RKO (cell line): ENCODE measurements at regions not wholly inside any gene's neighbourhood (a gene's known extent, or its start where the extent isn't known, plus 50 kb on each side); places are given as distances from the start of the nearest gene placed in this dataset.
"Not testable (repeated sequence)": the region's sequence is repeated elsewhere in the genome, so short reads cannot be mapped to it uniquely, and the experiment has no call there.

Experiments used
- DNase-seq: peaks from one replicate; pipeline ENCODE4 v3.0.0-alpha.2; 2016; ENCODE audit warnings: low spot score

DNA sequence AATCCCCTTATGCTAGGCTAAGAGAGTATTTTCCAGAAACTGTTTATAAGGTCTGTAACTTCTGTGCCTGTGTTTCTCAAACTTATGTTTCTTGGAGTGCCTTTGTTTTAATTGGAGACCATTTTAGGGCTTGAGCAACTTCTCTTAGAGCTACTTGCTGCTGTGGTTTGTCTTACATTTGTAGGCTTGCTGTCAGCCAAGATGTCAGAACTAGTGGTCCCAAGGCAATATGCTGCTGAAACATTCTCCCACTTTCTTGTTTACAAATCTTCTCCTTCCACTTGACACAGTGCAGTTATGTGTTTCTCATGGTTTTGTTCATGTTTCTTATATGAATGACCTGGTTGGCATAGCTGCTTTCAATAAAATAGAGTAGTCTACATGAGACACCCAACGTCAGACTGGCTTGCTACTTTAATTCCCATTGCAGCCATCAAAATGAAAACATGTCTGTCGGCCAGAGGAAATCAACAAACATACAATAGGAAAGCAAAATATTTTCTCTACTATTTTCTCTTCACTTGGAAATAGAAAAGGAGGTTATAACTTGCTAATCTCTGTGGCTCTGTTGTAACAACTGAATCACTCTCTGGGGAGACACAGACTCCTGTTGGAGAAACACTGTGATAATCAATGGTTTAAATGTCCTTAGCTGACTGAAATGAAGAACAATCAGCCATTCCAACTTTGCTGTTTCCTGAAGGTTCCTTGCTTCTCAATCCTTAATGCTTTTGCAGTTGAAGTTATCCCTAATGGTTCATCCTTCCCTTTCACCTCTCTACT lies 426.4 kb downstream of the PDGFC start:
- no peak for DNase-seq

DNA sequence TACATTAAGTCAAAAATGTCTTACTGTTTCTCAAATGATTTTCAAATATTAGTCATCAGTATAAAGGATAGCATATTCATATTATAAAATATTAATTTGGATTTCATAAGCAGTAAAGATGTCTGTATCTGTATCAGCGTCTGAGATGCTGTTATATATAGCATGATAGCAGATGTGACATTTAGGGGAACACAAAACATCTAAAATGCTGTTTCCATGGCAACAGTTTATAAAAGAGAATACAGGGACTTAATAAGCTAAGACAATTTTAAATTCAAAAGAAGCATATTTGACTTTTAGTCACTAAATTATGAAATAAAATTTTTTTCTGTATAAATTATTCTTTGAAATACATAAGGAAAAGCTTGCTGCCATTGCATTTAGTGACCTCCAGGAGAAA lies 432.2 kb downstream of the PDGFC start:
- no peak for DNase-seq

DNA sequence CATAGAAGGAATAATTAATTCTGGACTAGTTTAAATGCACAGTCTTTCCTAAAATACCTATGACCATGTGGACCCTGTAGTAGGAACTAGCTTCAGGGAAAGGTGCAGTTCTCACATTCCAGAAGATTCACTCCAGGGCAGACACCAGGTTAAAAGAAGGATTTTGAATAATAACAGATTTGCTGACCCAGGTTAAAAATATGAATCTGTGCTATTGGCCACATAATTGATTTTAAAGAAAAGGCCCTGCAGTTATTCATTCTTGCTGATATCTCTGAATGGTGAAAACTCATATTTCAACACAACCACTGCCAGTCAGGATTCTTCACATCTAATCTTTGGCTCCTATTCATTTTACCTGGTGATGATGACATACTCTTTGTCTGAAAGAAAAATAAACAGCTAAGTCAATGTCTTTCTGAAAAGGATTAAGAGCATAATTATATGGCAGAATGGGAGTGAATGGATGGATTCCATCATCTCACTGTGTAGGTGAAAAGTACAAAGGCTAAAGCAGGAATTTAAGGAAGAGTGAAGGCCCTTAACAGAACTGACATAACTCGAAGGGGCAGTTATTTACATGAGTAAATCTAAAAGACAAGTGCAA lies 432.8 kb downstream of the PDGFC start:
- no peak for DNase-seq

DNA sequence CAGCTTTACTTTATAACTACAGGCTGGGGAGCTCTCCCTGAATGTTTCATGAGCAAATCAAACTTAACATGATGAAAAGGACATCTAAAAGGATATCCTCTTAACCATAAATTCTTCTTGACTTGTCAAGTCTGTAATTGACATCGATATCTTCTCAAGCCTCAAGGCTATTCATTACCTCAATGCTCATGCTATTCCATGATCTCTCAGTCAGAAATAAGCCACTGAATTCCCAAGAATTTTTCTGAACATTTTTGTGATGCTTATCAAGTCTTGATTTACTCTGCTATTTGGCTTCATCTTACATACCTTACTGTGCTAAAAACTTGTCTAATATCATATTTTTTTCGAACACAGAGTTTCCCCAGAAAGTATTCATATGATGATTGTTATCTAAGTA lies 433.4 kb downstream of the PDGFC start:
- no peak for DNase-seq

DNA sequence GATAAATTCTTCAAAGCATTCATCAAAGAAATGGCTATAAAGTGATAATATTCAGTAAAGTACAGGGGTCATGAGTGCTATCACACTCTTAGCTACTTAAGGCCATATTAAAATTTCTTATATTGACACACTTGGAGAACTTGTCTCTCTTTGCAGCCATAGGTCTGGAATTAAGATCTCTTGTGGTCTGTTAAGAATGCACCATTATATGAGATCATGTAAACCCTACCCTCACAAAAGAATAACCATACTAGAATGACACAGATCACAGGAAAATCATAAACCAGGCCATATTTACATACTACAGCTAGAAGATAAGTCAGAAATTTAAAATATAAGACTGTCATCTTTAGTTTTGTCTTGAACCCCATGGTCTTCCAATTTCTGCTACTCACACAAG lies 434.3 kb downstream of the PDGFC start:
- no peak for DNase-seq

DNA sequence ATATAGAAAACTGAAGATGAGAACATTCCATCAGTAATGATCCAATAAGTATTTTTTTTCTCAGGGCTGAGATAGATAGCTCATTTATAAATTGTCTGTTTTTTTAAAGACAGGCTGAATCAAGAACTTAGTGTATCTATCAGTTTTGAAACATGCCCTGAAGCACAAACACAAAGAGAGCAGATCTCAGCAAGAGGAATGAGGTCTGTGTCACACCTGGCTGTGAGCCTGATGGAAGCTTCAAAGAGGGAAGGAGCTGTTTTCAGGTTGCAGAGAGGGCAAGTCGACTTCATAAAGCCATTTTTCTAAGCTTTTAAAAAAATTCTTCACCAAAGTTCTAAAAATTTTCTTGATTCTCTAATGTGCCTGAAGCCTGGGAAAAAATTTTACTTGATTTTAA lies 434.9 kb downstream of the PDGFC start:
- DNase-seq, result no peak

DNA sequence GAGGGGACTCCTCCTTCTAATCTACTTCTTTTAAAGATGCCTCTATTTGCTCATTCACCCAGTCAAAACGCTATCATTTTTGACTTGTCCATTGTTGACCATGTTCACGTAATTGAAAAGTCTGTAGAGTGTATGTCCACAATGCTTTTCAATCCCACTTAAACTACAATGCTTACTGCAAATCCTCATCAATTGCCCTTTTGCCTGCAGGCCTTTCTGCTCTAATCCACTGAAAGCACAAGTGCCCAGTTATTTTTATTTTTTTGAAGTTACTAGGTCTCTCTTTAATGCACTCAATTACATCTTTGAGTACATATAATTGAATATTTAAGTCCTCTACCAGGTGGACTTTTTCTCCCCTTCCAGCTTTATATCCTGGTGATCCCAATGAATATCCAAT lies 437.4 kb downstream of the PDGFC start:
- DNase-seq, result no peak

DNA sequence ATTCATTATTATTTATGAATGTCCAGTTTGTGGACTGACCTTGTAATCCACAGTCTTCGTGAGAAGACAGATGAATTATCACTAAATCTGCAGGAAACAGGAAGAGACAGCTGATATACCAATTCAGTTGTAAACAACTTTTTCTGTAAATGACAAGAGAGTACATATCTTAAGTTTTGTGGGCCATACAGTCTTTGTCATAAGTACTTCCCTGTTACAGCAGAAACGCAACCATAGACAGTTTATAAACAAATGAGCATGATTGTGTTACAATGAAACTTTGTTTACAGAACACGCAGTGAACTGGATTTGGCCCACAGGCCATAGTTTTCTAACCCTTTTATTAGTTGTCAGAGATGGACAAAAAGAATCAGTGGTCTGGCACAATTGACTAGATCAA lies 443.4 kb downstream of the PDGFC start:
- DNase-seq, result no peak

DNA sequence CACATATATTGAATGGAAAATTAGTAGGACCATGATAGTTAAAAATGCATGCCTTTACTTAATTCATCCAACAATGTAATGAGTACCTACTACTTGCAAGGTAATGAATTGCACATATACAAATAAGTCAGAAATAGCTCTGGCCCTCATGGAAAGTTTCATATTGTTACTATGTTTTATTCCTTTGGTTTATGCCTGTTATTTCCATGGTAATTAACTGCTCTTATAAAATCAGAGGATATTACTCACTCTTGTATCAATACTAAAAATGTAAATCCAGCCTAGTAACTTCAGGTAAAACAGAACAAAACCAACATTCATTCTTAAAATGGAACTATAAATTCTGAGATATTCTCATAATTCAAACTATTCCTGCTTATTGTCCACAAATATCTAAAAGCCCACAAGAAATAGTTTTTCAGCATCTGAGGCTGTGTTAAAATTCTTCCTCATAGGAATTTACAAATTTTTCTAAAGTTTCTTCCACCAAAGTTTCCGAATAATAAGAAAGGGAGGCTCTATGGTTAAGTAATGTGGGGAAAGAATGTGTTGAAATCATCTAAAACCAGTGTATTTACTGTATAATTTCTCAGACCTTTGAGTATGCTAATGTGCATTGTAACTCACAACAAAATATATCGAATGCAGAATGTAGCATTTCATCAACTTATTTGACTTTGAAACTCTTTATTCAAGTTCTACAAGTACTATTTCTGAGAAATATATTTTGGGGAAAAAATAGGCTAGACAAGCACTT lies 444.2 kb downstream of the PDGFC start:
- no peak for DNase-seq

DNA sequence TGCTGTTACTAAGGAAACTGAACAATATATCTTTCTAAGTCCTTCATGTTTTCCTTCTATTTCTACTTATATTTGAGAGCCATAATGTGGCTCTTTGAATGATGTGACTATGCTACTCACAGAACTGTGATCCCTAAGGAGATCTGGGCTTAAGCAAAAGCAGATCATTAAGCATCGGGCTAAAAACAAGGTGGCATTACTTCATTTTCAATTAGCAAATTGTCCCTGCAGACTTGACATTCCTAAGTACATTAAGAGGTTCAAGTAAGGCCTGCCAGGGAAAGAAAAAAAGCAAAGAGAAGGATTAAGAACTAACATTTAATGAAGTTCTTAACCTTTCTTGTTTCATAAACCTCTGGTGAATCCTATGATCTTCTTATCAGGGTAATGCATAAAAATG lies 447.6 kb downstream of the PDGFC start:
- DNase-seq, result no peak

DNA sequence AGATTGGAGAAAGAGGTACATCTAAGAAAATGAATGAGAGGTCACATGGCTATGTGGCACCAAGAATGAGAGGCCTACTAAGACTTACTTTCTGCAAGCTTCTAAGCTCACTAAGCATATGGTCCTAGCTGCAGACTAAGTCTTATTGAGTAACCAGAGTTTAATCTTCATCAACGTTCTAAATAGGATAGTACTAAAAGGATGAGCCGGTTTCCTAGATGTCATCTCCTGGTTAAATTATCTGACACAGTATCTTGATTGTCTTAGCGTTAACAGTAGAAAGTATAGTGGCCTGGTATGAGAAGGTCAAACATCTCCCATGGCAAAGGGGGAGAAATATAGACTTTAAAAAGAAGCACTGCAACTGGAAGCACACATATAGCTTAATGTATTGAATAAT lies 448.1 kb downstream of the PDGFC start:
- DNase-seq, result no peak

DNA sequence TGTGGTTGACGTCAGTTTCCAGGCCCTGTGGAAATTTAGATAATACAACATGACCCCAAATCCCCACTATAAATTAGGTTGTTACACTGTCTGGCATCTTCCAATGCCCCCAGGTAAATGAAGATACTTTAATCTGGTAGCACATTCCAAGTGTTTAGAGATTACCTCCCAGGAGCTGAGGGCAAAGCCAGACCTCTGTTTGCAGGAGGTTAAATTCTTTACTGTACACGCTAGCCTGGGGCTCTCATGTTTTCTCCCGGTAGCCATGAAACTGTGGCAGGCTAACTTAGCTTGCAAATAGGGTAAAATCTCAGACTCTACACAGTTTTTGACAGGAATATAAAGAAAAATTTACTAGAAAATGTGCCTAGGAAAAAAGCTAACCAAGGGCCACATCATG lies 450.0 kb downstream of the PDGFC start:
- DNase-seq, result no peak

DNA sequence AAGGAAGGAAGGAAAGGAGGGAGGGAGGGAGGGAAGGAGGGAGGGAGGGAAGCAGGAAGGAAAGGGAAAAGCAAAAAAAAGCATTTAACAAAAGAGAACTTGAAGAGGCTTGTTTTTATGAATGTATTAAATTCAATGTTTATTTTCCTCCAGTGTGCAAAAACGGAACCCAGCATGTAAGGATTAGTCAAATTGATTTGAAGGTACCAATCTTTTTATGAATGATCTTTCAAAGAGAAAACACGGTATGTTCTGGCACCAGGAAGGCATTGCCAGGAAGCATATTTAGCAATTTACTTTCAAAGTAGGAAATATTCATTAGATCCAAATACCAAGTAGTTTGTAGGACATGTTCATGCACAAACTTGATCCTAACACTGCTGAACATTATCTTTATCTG lies 453.6 kb downstream of the PDGFC start:
- DNase-seq, result no peak

DNA sequence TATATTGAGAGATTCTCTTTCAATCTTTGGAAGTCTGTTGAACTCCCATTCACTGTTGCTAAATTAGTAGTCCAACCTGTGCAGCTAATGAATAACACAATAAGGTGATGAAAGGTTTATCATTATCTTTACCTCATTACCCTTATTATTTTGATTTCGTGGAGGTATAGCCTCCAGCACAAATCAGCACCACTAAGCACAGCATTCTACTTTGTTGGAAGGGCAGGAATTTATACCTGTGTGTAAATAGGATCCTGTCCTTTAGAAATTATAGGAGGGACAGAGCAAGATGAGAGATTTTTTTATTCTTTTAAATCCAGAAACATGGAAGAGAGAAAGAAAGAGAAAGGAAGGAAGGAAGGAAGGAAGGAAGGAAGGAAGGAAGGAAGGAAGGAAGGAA lies 454.1 kb downstream of the PDGFC start:
- no peak for DNase-seq

DNA sequence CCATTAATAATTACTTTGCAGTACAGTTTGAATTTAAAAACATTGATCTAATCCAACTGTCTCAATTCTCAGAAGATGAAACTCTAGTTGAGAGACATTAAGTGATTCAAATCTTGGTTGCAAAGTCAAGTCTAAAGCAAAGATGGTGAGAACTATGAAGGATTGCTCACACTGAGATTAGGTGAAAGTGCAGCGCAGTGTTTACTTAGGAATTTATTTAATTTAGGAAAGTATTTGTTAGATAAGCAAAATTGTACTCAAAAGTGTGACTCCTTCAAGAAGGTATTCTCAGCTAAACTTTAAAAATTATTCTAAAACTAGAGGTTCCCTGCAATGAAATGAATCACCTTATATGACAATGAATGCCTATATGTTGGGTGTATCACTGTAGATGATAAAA lies 454.9 kb downstream of the PDGFC start:
- no peak for DNase-seq

DNA sequence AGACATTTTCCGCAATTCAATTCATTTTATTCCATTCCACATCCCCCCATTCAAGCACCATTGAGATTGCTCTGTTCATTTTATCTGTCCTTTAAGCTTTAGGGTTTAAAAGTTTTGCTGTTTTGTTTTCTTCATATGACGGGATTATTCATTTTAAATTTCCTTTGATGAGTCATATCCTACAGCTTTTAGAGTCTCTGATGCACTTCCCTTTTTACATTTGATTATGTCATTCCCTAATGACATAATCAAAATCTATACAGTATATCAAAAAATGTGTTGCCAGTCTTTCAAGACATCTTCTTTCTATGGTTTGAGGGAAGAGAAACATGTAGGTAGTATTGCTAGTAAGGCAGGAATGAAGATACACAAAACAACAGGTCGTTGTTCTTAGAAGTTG lies 456.3 kb downstream of the PDGFC start:
- peak; percentile 18 for DNase-seq

DNA sequence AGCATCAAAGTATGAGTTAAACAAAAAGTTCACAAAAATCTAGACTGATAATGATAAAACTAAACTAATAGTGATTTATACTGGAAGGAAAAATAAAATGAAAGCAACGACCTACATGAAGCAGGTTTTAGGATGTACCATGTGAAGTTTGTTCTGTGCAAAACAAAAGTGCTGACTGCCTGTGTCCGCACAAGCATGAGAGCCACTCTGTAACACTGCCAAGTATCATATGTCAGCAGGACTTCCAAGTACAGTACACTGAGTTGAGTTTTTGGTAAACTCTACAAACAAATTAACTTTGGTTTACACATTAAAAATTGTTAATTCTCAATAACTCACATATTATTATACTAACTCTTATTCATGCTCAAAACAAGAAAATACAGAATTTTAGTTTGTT lies 459.0 kb downstream of the PDGFC start:
- DNase-seq, result no peak

DNA sequence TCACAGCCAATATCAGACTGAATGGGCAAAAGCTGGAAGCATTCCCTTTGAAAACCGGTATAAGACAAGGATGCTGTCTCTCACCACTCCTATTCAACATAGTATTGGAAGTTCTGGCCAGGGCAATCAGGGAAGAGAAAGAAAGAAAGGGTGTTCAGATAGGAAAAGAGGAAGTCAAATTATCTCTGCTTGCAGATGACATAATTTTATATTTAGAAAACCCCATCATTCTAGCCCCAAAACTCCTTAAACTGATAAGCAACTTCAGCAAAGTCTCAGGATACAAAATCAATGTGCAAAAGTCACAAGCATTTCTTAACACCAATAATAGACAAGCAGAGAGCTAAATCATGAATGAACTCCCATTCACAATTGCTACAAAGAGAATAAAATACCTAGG lies 461.7 kb downstream of the PDGFC start:
- DNase-seq, result not testable (repeated sequence)

DNA sequence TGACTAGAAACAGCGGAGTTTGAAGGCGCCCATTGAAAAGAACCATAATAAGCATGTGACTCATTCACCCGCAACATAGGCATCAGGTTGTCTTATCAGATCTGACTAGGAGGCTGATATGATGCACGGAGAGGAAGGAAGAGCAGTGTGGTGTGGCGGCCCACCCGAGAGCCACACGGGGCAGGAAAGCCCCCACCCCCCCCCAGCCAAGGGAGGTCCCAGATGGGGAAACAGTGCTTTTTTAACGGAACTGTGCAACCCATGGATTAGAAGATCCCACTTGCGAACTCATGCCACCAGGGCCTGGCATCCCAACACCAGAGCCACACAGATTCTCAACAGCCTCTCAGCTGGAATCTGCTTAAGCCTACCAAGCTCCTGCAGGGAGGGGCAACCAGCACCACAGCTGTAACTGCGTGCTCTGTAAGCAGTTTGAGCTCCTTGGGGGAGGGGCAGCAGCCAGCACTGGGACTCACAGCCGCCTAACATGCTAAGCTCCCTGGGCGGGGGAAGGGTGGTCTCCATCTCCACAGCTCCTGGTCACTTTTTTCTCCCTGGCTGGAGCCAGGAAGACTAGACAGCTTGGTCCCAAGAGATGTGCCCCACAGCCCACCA lies 466.2 kb downstream of the PDGFC start:
- no peak for DNase-seq

DNA sequence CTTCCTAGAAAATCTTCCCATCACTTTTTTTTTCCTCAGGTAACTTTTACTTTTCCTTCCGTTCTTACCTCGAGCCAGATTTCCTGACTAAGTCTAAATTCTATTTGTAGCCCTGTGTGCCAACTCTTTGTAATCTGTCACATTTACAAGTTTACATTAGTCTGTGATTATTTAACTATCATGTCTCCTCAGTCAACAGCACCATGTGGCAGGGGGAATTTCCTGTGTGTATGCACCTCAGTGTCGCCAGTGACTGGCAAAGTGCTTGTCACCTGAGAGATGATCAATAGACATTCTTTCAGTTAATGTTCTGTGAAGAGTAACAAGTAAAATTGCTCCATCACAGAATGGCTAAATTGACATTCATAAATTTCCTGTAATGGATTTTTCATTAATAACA lies 468.5 kb downstream of the PDGFC start:
- no peak for DNase-seq

DNA sequence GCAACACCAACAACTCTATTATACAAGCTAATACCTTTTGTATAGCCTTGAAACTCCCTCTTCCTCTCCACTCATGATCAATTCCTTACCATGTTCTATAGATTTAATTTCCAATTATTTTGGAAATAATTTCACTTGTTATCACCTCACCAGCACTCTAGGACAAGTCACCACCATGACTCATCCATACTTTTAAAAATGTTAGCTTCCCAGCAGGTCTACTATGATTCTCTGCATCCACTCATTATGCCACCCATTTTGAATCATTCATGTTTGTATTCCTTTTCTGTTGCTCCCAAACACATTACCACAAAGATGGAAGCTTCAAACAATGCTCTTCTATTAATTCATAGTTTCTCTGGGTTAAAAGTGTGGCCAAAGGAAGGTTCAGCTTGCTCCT lies 469.6 kb downstream of the PDGFC start:
- DNase-seq, result no peak

DNA sequence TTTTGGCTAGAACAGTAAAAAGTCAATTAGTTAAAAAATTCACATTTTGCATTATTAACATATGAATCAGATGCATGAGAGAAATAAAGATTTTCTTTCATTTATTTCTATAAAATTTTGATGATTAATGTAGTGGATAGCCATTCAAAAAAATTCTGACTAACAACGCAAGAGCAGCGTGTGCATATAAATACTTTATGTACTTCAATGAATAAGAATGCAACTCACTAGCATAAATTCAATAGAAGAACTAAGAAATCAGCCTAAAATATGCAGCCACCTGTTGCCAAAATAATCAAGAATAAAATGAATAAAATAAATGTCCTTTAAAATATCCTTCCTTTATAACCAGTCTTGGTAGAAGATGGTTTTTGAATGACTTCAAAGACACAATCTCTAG lies 471.9 kb downstream of the PDGFC start:
- no peak for DNase-seq

DNA sequence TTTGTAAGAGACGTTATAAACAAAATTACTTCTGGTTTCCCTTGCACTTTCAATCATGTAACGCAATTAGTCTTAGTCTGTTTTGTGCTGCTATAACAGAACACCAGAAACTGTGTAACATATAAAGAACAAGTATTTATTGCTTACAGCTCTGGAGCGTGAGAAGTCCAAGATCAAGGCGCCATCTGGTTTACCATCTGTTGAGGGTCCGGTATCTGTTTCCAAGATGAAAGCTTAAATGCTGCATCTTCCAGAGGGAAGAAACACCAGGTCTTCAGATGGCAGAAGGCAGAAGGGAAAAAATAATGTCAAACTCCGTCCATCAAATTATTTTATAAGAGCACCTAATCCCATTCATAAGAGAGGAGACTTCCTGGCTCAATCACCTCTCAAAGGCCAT lies 474.1 kb downstream of the PDGFC start:
- DNase-seq, result no peak
